BLaER1 (cell line): ENCODE measurements at regions not wholly inside any gene's neighbourhood (a gene's known extent, or its start where the extent isn't known, plus 50 kb on each side); places are given as distances from the start of the nearest gene placed in this dataset.
"Not testable (repeated sequence)": the region's sequence is repeated elsewhere in the genome, so short reads cannot be mapped to it uniquely, and the experiment has no call there.

Experiments
- H3K27ac ChIP-seq: shearing (Covaris generic); formaldehyde crosslinking; 2 replicates; pipeline ENCODE4 v1.8.1; 2022
- H3K27me3 ChIP-seq: shearing (Covaris generic); formaldehyde crosslinking; 2 replicates; pipeline ENCODE4 v1.8.1; 2022
- H3K36me3 ChIP-seq: shearing (Covaris generic); formaldehyde crosslinking; 2 replicates; pipeline ENCODE4 v1.8.1; 2022
- H3K4me1 ChIP-seq: shearing (Covaris generic); formaldehyde crosslinking; 2 replicates; pipeline ENCODE4 v1.8.1; 2022
- H3K4me2 ChIP-seq: shearing (Covaris generic); formaldehyde crosslinking; 2 replicates; pipeline ENCODE4 v1.8.1; 2022
- H3K4me3 ChIP-seq: shearing (Covaris generic); formaldehyde crosslinking; 2 replicates; pipeline ENCODE4 v1.8.1; 2022
- H3K9ac ChIP-seq: shearing (Covaris generic); formaldehyde crosslinking; 2 replicates; pipeline ENCODE4 v1.8.1; 2022
- H3K9me3 ChIP-seq: shearing (Covaris generic); formaldehyde crosslinking; 2 replicates; pipeline ENCODE4 v1.8.1; 2022
- H4K20me1 ChIP-seq: shearing (Covaris generic); formaldehyde crosslinking; 2 replicates; pipeline ENCODE4 v1.8.1; 2022
- Cebpa-rat ChIP-seq: shearing (Covaris generic); IDR thresholded peaks from 2 replicates; pipeline ENCODE4 v1.8.1; 2022

DNA sequence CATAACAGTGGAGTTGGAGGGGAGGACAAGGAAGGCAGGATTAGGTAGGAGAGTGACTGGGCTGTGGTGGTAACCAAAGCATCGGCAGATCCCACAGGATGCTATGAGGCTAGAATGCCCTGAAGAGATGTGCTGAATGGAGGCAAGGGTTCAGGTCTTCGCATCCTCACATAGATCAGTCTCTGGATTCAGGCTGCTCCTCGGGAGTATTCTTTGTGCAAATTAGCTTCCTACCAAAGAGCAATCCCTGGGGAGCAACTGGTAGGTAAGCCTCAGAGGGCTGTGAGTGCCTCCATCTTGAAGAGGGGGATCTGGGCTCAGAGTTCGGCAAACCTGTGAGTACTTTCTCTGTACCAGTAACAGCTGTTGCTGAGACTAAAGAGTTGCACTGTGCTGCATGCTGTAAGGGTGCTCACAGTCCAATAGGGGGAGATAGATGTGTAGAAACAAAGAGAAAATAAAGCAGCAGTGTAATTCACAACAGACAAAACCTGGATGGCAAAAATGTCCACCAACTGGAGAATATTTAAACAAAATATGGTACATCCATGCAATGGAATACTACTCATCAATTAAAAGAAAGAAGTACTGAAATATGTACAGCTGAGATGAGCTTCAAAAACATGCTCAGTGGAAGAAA, 322.4 kb upstream of the DEPDC1 start:
- Histone ChIP-seq H3K9ac (no peak overlapping the region), H3K9me3 (0 out of 2 replicates have a peak, but pooled peaks cover 7% of the 10 kb centered on the region), H4K20me1 (no peaks in the 10 kb centered on the region), H3K36me3 (no peaks in the 10 kb centered on the region), H3K4me1 (no peaks in the 10 kb centered on the region), H3K4me2 (no peak overlapping the region), H3K4me3 (no peak overlapping the region), H3K27ac (no peak overlapping the region), H3K27me3 (no peaks in the 10 kb centered on the region)
- TF ChIP-seq Cebpa-rat: no peak

DNA sequence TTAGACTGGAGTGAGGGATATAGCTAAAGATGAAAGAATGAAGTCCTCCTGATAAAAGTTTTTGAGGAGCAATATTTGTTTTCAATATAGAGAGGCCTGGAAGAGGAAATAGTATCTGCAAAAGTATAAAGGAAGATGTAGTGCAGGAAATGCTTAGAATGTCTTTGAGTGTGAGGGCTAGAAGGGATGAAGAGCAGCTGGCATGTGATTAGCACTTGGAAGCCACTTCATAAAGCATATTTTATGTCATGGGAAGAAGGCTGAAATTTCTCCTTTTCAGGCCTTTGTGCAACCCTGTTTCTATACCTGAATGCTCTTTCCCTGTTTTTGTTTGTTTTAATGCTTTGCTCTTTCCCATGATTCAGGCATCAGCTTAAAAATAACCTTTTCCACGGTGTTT, 323.3 kb upstream of the DEPDC1 start:
- Histone ChIP-seq H3K9me3 (0 out of 2 replicates have a peak, but pooled peaks cover 7% of the 10 kb centered on the region), H3K9ac (no peak overlapping the region), H3K27me3 (no peaks in the 10 kb centered on the region), H3K4me1 (no peaks in the 10 kb centered on the region), H3K36me3 (no peaks in the 10 kb centered on the region), H3K27ac (no peak overlapping the region), H3K4me2 (no peak overlapping the region), H3K4me3 (no peak overlapping the region), H4K20me1 (no peaks in the 10 kb centered on the region)
- no peak for TF ChIP-seq Cebpa-rat

GRCh38 chr1:68826836-68827235, 330.0 kb upstream of the DEPDC1 start:
- Histone ChIP-seq H3K4me2 (no peak overlapping the region), H4K20me1 (no peaks in the 10 kb centered on the region), H3K9ac (no peak overlapping the region), H3K4me3 (no peak overlapping the region), H3K27ac (no peak overlapping the region), H3K36me3 (no peaks in the 10 kb centered on the region), H3K4me1 (no peaks in the 10 kb centered on the region), H3K9me3 (peaks cover 4% of the 10 kb centered on the region; the same call in 1 of the 2 replicates), H3K27me3 (no peaks in the 10 kb centered on the region)
- no peak for TF ChIP-seq Cebpa-rat

DNA sequence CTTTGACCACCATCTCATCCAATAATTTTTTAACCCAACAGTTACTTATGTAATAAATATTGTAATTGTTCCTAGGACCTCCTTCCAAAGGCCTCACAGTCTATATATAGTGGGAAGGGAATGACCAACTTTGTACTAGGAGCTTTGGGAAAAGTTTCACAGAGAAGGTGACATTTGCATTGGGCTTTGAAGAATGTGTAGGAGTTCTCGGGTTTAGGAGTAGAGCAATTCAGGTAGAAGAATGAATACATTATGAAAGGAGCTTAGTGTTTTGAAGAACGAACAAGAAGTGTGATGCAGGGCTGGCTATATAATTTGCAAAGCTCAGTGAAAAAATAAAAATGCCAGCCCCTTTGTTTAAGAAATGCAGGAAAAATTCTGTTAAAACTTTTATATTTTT, 330.4 kb upstream of the DEPDC1 start:
- no peak overlapping the region for H3K9ac ChIP-seq
- no peaks in the 10 kb centered on the region for H3K36me3 ChIP-seq
- no peak overlapping the region for H3K4me2 ChIP-seq
- H4K20me1 ChIP-seq: no peaks in the 10 kb centered on the region
- no peaks in the 10 kb centered on the region for H3K27me3 ChIP-seq
- H3K4me3 ChIP-seq: no peak overlapping the region
- no peak overlapping the region for H3K27ac ChIP-seq
- no peaks in the 10 kb centered on the region for H3K4me1 ChIP-seq
- H3K9me3 ChIP-seq: peaks cover 4% of the 10 kb centered on the region; the same call in 1 of the 2 replicates
- TF ChIP-seq Cebpa-rat: no peak

GRCh38 chr1:68828013-68828412, 331.1 kb upstream of the DEPDC1 start:
- H3K9ac ChIP-seq: no peak overlapping the region
- no peaks in the 10 kb centered on the region for H3K36me3 ChIP-seq
- H3K4me2 ChIP-seq: no peak overlapping the region
- no peaks in the 10 kb centered on the region for H4K20me1 ChIP-seq
- H3K27ac ChIP-seq: no peak overlapping the region
- H3K27me3 ChIP-seq: no peaks in the 10 kb centered on the region
- TF ChIP-seq Cebpa-rat: no peak
- no peaks in the 10 kb centered on the region for H3K4me1 ChIP-seq
- peaks cover 4% of the 10 kb centered on the region; the same call in 1 of the 2 replicates for H3K9me3 ChIP-seq
- H3K4me3 ChIP-seq: no peak overlapping the region

DNA sequence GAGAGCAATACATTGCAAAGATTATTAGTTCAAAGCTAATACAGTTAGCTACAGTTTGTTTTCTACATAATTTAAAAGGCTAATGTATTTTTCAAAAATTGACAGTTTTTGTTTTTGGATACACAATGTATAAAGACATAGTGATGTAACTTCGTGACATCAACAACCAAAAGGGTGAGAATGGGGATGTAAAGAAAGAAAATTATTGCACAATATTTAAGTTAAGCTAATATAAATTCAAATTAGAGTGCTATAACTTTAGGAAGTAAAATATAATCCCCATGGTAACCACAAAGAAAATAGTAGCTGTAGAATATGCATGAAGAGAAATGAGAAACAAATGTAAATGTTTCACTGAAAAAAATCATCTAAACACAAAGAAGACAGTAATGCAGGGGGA, 334.4 kb upstream of the DEPDC1 start:
- H3K36me3 ChIP-seq: no peaks in the 10 kb centered on the region
- no peaks in the 10 kb centered on the region for H3K4me1 ChIP-seq
- H3K9me3 ChIP-seq: peaks cover 4% of the 10 kb centered on the region; the same call in 1 of the 2 replicates
- H3K27ac ChIP-seq: no peak overlapping the region
- no peak overlapping the region for H3K9ac ChIP-seq
- no peaks in the 10 kb centered on the region for H3K27me3 ChIP-seq
- no peak overlapping the region for H3K4me2 ChIP-seq
- no peaks in the 10 kb centered on the region for H4K20me1 ChIP-seq
- TF ChIP-seq Cebpa-rat: no peak
- no peak overlapping the region for H3K4me3 ChIP-seq

DNA sequence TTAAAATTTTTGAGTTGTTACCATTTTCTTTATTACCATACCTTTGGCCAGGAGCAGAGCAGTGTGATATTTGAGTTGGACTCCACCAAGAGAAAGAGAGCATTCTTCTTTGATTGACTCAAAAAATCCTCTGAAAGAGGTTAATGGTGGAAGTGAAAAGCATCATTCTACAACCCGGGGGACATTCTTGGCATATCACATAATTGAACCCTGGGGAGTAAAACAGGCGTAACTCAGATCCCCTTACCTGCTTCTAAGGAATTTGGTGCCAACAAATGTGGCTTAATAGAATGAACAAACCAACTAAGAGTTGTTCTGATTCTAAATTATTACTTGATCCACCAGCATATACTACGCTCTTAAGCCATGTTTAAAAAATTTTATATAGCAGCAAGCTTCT, 351.1 kb upstream of the DEPDC1 start:
- H3K9me3 ChIP-seq: no peaks in the 10 kb centered on the region

DNA sequence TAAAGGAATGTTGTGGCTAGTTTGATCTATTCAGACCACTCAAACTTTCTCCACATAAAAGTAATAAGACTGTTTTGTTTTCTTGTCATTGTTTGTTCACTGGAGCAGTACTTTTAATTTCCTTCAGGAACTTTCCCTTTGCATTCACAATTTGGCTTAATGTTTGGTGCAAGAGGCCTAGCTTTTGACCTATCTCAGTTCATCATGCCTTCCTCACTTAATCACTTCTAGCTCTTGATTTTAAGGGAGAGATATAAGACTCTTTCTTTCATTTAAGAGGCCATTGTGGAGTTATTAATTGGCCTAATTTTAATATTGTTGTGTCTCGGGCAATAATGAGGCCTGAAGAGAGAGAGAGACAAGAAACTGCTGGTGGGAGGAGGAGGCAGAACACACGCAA, 371.7 kb upstream of the DEPDC1 start:
- Histone ChIP-seq H3K4me1 (no peaks in the 10 kb centered on the region), H3K9me3 (peaks cover 9% of the 10 kb centered on the region; the same call in 1 of the 2 replicates), H3K4me3 (no peak overlapping the region), H3K9ac (no peak overlapping the region), H4K20me1 (no peaks in the 10 kb centered on the region), H3K27ac (no peak overlapping the region), H3K4me2 (no peak overlapping the region), H3K27me3 (no peaks in the 10 kb centered on the region), H3K36me3 (no peaks in the 10 kb centered on the region)
- no peak for TF ChIP-seq Cebpa-rat

More for the DNA sequence above, 351.1 kb upstream of the DEPDC1 start:
- Histone ChIP-seq H3K36me3 (no peaks in the 10 kb centered on the region), H3K4me2 (no peak overlapping the region), H3K4me3 (no peak overlapping the region), H3K27ac (no peak overlapping the region), H3K9ac (no peak overlapping the region), H4K20me1 (no peaks in the 10 kb centered on the region), H3K27me3 (no peaks in the 10 kb centered on the region), H3K4me1 (no peaks in the 10 kb centered on the region)
- no peak for TF ChIP-seq Cebpa-rat

- no peaks in the 10 kb centered on the region for H3K4me1 ChIP-seq
- H4K20me1 ChIP-seq: no peaks in the 10 kb centered on the region
- no peak overlapping the region for H3K4me3 ChIP-seq
- peaks cover 15% of the 10 kb centered on the region for H3K9me3 ChIP-seq
- no peaks in the 10 kb centered on the region for H3K36me3 ChIP-seq
- H3K27me3 ChIP-seq: no peaks in the 10 kb centered on the region
- TF ChIP-seq Cebpa-rat: no peak
- no peak overlapping the region for H3K9ac ChIP-seq
- H3K4me2 ChIP-seq: no peak overlapping the region
- no peak overlapping the region for H3K27ac ChIP-seq
Measured at GRCh38 chr1:68873144-68873543, 376.3 kb upstream of the DEPDC1 start.

- not testable (repeated sequence) for H4K20me1 ChIP-seq, H3K27me3 ChIP-seq, H3K27ac ChIP-seq, H3K9ac ChIP-seq, H3K36me3 ChIP-seq, H3K4me3 ChIP-seq, H3K4me1 ChIP-seq, H3K4me2 ChIP-seq, H3K9me3 ChIP-seq
Measured at GRCh38 chr1:68881330-68882194, 384.7 kb upstream of the DEPDC1 start.
